Liver (tissue), 3 donors: ENCODE measurements at regions not wholly inside any gene's neighbourhood (a gene's known extent, or its start where the extent isn't known, plus 50 kb on each side); places are given as distances from the start of the nearest gene placed in this dataset.

Source experiments
- EGR1 ChIP-seq, 2 donors: IDR thresholded peaks; 2 replicates each; pipeline ENCODE4 v1.6.1; 2016 to 2018; ENCODE audit warnings: antibody characterized with exemption in 2 of 2, low read depth in 2 of 2
- FOXA1 ChIP-seq: IDR thresholded peaks from 2 replicates; pipeline ENCODE4 v1.6.1; 2016; ENCODE audit warnings: antibody characterized with exemption
- GABPA ChIP-seq, 2 donors: IDR thresholded peaks in 1 of 2; conservative IDR thresholded peaks in 1 of 2; 2 replicates each; pipeline ENCODE4 v1.6.1; 2016; ENCODE audit warnings: antibody characterized with exemption in 2 of 2, mild to moderate bottlenecking in 1 of 2, moderate library complexity in 1 of 2
- JUND ChIP-seq, 2 donors: IDR thresholded peaks; 2 replicates each; pipeline ENCODE4 v1.6.1; 2016; ENCODE audit warnings: antibody characterized with exemption in 2 of 2
- NR2F2 ChIP-seq: IDR thresholded peaks from 2 replicates; pipeline ENCODE4 v1.6.1; 2016; ENCODE audit warnings: antibody characterized with exemption
- RAD21 ChIP-seq, 2 donors: IDR thresholded peaks; 2 replicates each; pipeline ENCODE4 v1.6.1; 2016; ENCODE audit warnings: antibody characterized with exemption in 2 of 2, mild to moderate bottlenecking in 2 of 2
- RXRA ChIP-seq, 2 donors: IDR thresholded peaks; 2 replicates each; pipeline ENCODE4 v1.6.1; 2017 to 2018; ENCODE audit warnings: antibody characterized with exemption in 2 of 2, mild to moderate bottlenecking in 1 of 2
- SP1 ChIP-seq: IDR thresholded peaks from 2 replicates; pipeline ENCODE4 v1.6.1; 2018; ENCODE audit warnings: antibody characterized with exemption, mild to moderate bottlenecking
- TAF1 ChIP-seq: conservative IDR thresholded peaks from 2 replicates; pipeline ENCODE4 v1.6.1; 2016; ENCODE audit warnings: antibody characterized with exemption, mild to moderate bottlenecking
- YY1 ChIP-seq: IDR thresholded peaks from 2 replicates; pipeline ENCODE4 v1.6.1; 2016; ENCODE audit warnings: antibody characterized with exemption, mild to moderate bottlenecking
- TF ChIP-seq, protein P1 (sequence below): fragments of 150-350 bp; IDR thresholded peaks from 2 replicates; pipeline ENCODE4 v1.5.1; 2017; ENCODE audit warnings: improper control_type of control experiment, low read depth, low read length; ENCODE audit not compliant: missing input control
- TF ChIP-seq, protein P2 (sequence below): IDR thresholded peaks from 2 replicates; pipeline ENCODE4 v1.6.1; 2016; ENCODE audit warnings: antibody characterized with exemption
- TF ChIP-seq, protein P3 (sequence below): IDR thresholded peaks from 2 replicates; pipeline ENCODE4 v1.6.1; 2016; ENCODE audit warnings: antibody characterized with exemption, mild to moderate bottlenecking
- TF ChIP-seq, protein P4 (sequence below): IDR thresholded peaks from 2 replicates; pipeline ENCODE4 v1.6.1; 2016; ENCODE audit warnings: antibody characterized with exemption
- donor health status: healthy.
- donor health status: healthy.

DNA sequence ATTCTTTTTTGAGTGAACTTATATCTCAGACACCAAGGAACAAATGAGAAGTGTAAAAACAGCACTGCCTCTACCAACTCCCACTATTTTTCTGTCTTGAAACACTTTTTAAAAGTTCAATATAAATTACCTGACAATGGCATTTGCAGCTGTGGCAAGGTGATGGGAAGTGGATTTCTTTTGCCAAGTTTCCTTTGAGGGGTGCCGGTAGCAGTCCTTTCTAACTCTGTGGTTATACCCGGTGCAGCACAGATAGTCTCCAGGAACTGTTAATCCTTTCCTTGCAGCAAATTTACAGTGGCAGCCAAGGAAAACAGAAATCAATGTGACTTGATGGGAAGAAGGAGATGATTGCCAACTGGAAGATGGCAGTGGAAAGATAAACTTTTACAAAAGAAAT, 243.7 kb downstream of the BCAT1 start:
- TF ChIP-seq, protein P1, sequence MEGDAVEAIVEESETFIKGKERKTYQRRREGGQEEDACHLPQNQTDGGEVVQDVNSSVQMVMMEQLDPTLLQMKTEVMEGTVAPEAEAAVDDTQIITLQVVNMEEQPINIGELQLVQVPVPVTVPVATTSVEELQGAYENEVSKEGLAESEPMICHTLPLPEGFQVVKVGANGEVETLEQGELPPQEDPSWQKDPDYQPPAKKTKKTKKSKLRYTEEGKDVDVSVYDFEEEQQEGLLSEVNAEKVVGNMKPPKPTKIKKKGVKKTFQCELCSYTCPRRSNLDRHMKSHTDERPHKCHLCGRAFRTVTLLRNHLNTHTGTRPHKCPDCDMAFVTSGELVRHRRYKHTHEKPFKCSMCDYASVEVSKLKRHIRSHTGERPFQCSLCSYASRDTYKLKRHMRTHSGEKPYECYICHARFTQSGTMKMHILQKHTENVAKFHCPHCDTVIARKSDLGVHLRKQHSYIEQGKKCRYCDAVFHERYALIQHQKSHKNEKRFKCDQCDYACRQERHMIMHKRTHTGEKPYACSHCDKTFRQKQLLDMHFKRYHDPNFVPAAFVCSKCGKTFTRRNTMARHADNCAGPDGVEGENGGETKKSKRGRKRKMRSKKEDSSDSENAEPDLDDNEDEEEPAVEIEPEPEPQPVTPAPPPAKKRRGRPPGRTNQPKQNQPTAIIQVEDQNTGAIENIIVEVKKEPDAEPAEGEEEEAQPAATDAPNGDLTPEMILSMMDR = no peak
- TF ChIP-seq SP1 (no peak), RXRA (IDR thresholded peaks at IDR 0.05) (no peak), TAF1 (no peak), JUND (IDR thresholded peaks at IDR 0.05) (no peak), RAD21 (IDR thresholded peaks at IDR 0.05) (no peak), GABPA (IDR thresholded peaks at IDR 0.05 in 1 of 2, conservative IDR thresholded peaks at IDR 0.05 in 1 of 2) (no peak), NR2F2 (no peak), YY1 (no peak), EGR1 (IDR thresholded peaks at IDR 0.05; ENCODE audit: low read depth in 2 of 2) (no peak), FOXA1 (no peak)
- TF ChIP-seq, protein P2, sequence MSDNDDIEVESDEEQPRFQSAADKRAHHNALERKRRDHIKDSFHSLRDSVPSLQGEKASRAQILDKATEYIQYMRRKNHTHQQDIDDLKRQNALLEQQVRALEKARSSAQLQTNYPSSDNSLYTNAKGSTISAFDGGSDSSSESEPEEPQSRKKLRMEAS = no peak
- TF ChIP-seq, protein P3, sequence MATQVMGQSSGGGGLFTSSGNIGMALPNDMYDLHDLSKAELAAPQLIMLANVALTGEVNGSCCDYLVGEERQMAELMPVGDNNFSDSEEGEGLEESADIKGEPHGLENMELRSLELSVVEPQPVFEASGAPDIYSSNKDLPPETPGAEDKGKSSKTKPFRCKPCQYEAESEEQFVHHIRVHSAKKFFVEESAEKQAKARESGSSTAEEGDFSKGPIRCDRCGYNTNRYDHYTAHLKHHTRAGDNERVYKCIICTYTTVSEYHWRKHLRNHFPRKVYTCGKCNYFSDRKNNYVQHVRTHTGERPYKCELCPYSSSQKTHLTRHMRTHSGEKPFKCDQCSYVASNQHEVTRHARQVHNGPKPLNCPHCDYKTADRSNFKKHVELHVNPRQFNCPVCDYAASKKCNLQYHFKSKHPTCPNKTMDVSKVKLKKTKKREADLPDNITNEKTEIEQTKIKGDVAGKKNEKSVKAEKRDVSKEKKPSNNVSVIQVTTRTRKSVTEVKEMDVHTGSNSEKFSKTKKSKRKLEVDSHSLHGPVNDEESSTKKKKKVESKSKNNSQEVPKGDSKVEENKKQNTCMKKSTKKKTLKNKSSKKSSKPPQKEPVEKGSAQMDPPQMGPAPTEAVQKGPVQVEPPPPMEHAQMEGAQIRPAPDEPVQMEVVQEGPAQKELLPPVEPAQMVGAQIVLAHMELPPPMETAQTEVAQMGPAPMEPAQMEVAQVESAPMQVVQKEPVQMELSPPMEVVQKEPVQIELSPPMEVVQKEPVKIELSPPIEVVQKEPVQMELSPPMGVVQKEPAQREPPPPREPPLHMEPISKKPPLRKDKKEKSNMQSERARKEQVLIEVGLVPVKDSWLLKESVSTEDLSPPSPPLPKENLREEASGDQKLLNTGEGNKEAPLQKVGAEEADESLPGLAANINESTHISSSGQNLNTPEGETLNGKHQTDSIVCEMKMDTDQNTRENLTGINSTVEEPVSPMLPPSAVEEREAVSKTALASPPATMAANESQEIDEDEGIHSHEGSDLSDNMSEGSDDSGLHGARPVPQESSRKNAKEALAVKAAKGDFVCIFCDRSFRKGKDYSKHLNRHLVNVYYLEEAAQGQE = no peak
- TF ChIP-seq, protein P4, sequence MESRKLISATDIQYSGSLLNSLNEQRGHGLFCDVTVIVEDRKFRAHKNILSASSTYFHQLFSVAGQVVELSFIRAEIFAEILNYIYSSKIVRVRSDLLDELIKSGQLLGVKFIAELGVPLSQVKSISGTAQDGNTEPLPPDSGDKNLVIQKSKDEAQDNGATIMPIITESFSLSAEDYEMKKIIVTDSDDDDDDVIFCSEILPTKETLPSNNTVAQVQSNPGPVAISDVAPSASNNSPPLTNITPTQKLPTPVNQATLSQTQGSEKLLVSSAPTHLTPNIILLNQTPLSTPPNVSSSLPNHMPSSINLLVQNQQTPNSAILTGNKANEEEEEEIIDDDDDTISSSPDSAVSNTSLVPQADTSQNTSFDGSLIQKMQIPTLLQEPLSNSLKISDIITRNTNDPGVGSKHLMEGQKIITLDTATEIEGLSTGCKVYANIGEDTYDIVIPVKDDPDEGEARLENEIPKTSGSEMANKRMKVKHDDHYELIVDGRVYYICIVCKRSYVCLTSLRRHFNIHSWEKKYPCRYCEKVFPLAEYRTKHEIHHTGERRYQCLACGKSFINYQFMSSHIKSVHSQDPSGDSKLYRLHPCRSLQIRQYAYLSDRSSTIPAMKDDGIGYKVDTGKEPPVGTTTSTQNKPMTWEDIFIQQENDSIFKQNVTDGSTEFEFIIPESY = no peak
